H9 (cell line): ENCODE measurements at regions not wholly inside any gene's neighbourhood (a gene's known extent, or its start where the extent isn't known, plus 50 kb on each side); places are given as distances from the start of the nearest gene placed in this dataset.

ENCODE experiments used
- DNase-seq: peaks from one replicate; pipeline ENCODE4 v3.0.0-alpha.2; 2017
- H2AFZ ChIP-seq: one replicate; pipeline ENCODE4 v1.6.1; 2013; ENCODE audit warnings: mild to moderate bottlenecking, low read length, control low read depth, moderate library complexity
- H2AK5ac ChIP-seq: 2 replicates; pipeline ENCODE4 v1.6.1; 2013; ENCODE audit warnings: low read length, control low read depth, mixed read lengths; ENCODE audit not compliant: insufficient read length
- H2BK120ac ChIP-seq: one replicate; pipeline ENCODE4 v1.6.1; 2013; ENCODE audit warnings: low read depth, mild to moderate bottlenecking, low read length, control low read depth, inconsistent platforms; ENCODE audit not compliant: poor library complexity, severe bottlenecking
- H2BK12ac ChIP-seq: 2 replicates; pipeline ENCODE4 v1.6.1; 2013; ENCODE audit warnings: low read length, control low read depth, mixed read lengths, low read depth; ENCODE audit not compliant: insufficient read length
- H2BK15ac ChIP-seq: 2 replicates; pipeline ENCODE4 v1.6.1; 2013; ENCODE audit warnings: low read depth, low read length, control low read depth
- H2BK20ac ChIP-seq: one replicate; pipeline ENCODE4 v1.6.1; 2013; ENCODE audit warnings: low read depth, mild to moderate bottlenecking, low read length, control low read depth, inconsistent platforms; ENCODE audit not compliant: poor library complexity, severe bottlenecking
- H2BK5ac ChIP-seq: 2 replicates; pipeline ENCODE4 v1.6.1; 2013; ENCODE audit warnings: low read length, control low read depth, mixed read lengths; ENCODE audit not compliant: insufficient read length
- H3K14ac ChIP-seq: 2 replicates; pipeline ENCODE4 v1.6.1; 2013; ENCODE audit warnings: low read length, control low read depth; ENCODE audit not compliant: insufficient read depth
- H3K18ac ChIP-seq: 2 replicates; pipeline ENCODE4 v1.6.1; 2013; ENCODE audit warnings: low read depth, mild to moderate bottlenecking, mixed read lengths, low read length, control low read depth; ENCODE audit not compliant: insufficient read length
- H3K23ac ChIP-seq: 2 replicates; pipeline ENCODE4 v1.6.1; 2013; ENCODE audit warnings: low read length, control low read depth, mixed read lengths, low read depth; ENCODE audit not compliant: insufficient read length
- H3K23me2 ChIP-seq: 2 replicates; pipeline ENCODE4 v1.6.1; 2013; ENCODE audit warnings: low read depth, mild to moderate bottlenecking, mixed read lengths, low read length, control low read depth; ENCODE audit not compliant: insufficient read length, poor library complexity, severe bottlenecking
- H3K27ac ChIP-seq: 2 replicates; pipeline ENCODE4 v1.5.1; 2013; ENCODE audit warnings: low read length, control low read depth, mixed read lengths, low read depth; ENCODE audit not compliant: insufficient read length
- H3K27me3 ChIP-seq: 2 replicates; pipeline ENCODE4 v1.6.1; 2013; ENCODE audit warnings: low read length, control low read depth, inconsistent platforms; ENCODE audit not compliant: insufficient read depth
- H3K4ac ChIP-seq: 2 replicates; pipeline ENCODE4 v1.6.1; 2013; ENCODE audit warnings: low read depth, mild to moderate bottlenecking, control low read depth, inconsistent platforms, low read length, moderate library complexity
- H3K4me1 ChIP-seq: 2 replicates; pipeline ENCODE4 v1.6.1; 2013; ENCODE audit warnings: low read length, control low read depth, inconsistent platforms; ENCODE audit not compliant: insufficient read depth
- H3K4me2 ChIP-seq: 2 replicates; pipeline ENCODE4 v1.6.1; 2013; ENCODE audit warnings: low read length, control low read depth, mixed read lengths; ENCODE audit not compliant: insufficient read length, insufficient read depth
- H3K56ac ChIP-seq: 2 replicates; pipeline ENCODE4 v1.6.1; 2013; ENCODE audit warnings: low read depth, mild to moderate bottlenecking, mixed read lengths, low read length, control low read depth; ENCODE audit not compliant: insufficient read length
- H3K79me1 ChIP-seq: 2 replicates; pipeline ENCODE4 v1.6.1; 2013; ENCODE audit warnings: low read depth, mild to moderate bottlenecking, moderate library complexity, low read length, control low read depth, inconsistent platforms; ENCODE audit not compliant: insufficient read depth, poor library complexity, severe bottlenecking
- H3K79me2 ChIP-seq: 2 replicates; pipeline ENCODE4 v1.6.1; 2013; ENCODE audit warnings: low read length, control low read depth, inconsistent platforms; ENCODE audit not compliant: insufficient read depth
- H3K9ac ChIP-seq: 2 replicates; pipeline ENCODE4 v1.6.1; 2013; ENCODE audit warnings: low read length, control low read depth, mixed read lengths; ENCODE audit not compliant: insufficient read length; ENCODE audit errors: extremely low read depth
- H3K9me3 ChIP-seq: one replicate; pipeline ENCODE4 v1.6.1; 2013; ENCODE audit warnings: low read depth, low read length, inconsistent platforms; ENCODE audit not compliant: control insufficient read depth
- H3T11ph ChIP-seq: one replicate; pipeline ENCODE4 v1.6.1; 2013; ENCODE audit warnings: mild to moderate bottlenecking, low read length, control low read depth, inconsistent platforms
- H4K20me1 ChIP-seq: one replicate; pipeline ENCODE4 v1.6.1; 2013; ENCODE audit not compliant: control insufficient read depth, insufficient read length, insufficient read depth
- H4K5ac ChIP-seq: 2 replicates; pipeline ENCODE4 v1.6.1; 2013; ENCODE audit warnings: low read depth, mild to moderate bottlenecking, mixed read lengths, low read length, control low read depth; ENCODE audit not compliant: insufficient read length
- H4K8ac ChIP-seq: replicated peaks from 2 replicates; pipeline ENCODE4 v1.6.1; 2013; ENCODE audit warnings: low read length, control low read depth, mixed read lengths, low read depth; ENCODE audit not compliant: insufficient read length
- H4K91ac ChIP-seq: 2 replicates; pipeline ENCODE4 v1.6.1; 2013; ENCODE audit warnings: low read depth, mild to moderate bottlenecking, moderate library complexity, mixed read lengths, low read length, control low read depth; ENCODE audit not compliant: insufficient read length
- H3K27ac Mint-ChIP-seq, 3 experiments: 2 replicates in 2 of 3; 3 replicates in 1 of 3; pipeline ENCODE4 v1.8.0; 2020 to 2021; ENCODE audit warnings: mixed read lengths in 3 of 3, mild to moderate bottlenecking in 1 of 3, moderate library complexity in 1 of 3
- H3K27me3 Mint-ChIP-seq: 2 replicates; pipeline ENCODE4 v1.8.0; 2021; ENCODE audit warnings: low read depth, mild to moderate bottlenecking, moderate library complexity, mixed read lengths
- H3K36me3 Mint-ChIP-seq, 3 experiments: 2 replicates in 2 of 3; 3 replicates in 1 of 3; pipeline ENCODE4 v1.8.0; 2020 to 2021; ENCODE audit warnings: low read depth in 3 of 3, mixed read lengths in 3 of 3; ENCODE audit not compliant: insufficient read depth in 1 of 3
- H3K4me1 Mint-ChIP-seq, 2 experiments: 2 replicates each; pipeline ENCODE4 v1.8.0; 2020; ENCODE audit warnings: mixed read lengths in 2 of 2
- H3K4me3 Mint-ChIP-seq, 2 experiments: 2 replicates in 1 of 2; 3 replicates in 1 of 2; pipeline ENCODE4 v1.8.0; 2020 to 2021; ENCODE audit warnings: mild to moderate bottlenecking in 2 of 2, mixed read lengths in 2 of 2, moderate library complexity in 1 of 2
- H3K9me3 Mint-ChIP-seq, 2 experiments: 2 replicates in 1 of 2; 3 replicates in 1 of 2; pipeline ENCODE4 v1.8.0; 2020; ENCODE audit warnings: mild to moderate bottlenecking in 2 of 2, mixed read lengths in 2 of 2, moderate library complexity in 1 of 2
- CTCF ChIP-seq: fragments of 200-600 bp; sonication (generic); conservative IDR thresholded peaks from 3 replicates; pipeline ENCODE4 v1.8.0; 2021; ENCODE audit warnings: antibody characterized with exemption, mild to moderate bottlenecking
- WGBS: extraction: QIAGEN DNeasy Blood & Tissue Kit; methylation state at CpG from one replicate; pipeline ENCODE4 v1.1.7; 2013; ENCODE audit warnings: missing lambda C conversion rate, low lambda C conversion rate, mixed read lengths; ENCODE audit not compliant: insufficient read length; ENCODE audit errors: extremely low coverage; 5-methylcytosine and 5-hydroxymethylcytosine counted together

GRCh38 chr3:189568961-189569360 lies 62.2 kb upstream of the TP63 start:
- H3K27ac Mint-ChIP-seq = no peak overlapping the region
- Histone ChIP-seq H3K79me2 (no peaks in the 10 kb centered on the region), H4K20me1 (no peaks in the 10 kb centered on the region), H3T11ph (no peak overlapping the region), H3K4me1 (no peaks in the 10 kb centered on the region), H3K27me3 (no peaks in the 10 kb centered on the region), H4K91ac (no peak overlapping the region), H3K9ac (no peak overlapping the region), H3K18ac (no peak overlapping the region), H4K8ac (no peak overlapping the region), H3K79me1 (no peaks in the 10 kb centered on the region), H2BK15ac (no peak overlapping the region), H2BK5ac (no peak overlapping the region), H2AFZ (no peak overlapping the region), H3K27ac (no peak overlapping the region), H3K4ac (no peak overlapping the region), H2BK12ac (no peak overlapping the region), H3K23me2 (no peaks in the 10 kb centered on the region), H3K4me2 (no peak overlapping the region), H3K23ac (no peak overlapping the region), H2AK5ac (no peak overlapping the region), H3K14ac (no peak overlapping the region), H3K9me3 (no peaks in the 10 kb centered on the region), H2BK20ac (no peak overlapping the region), H4K5ac (no peak overlapping the region), H3K56ac (no peak overlapping the region), H2BK120ac (no peak overlapping the region)
- H3K4me1 Mint-ChIP-seq = peaks cover 0 to under 1% of the 10 kb centered on the region in 2 experiments; a peak in 1 of 4 replicates
- no peak for TF ChIP-seq CTCF
- no CpG with 5 or more reads among the region's 4 CpGs for WGBS
- DNase-seq = no peak
- no peaks in the 10 kb centered on the region for H3K27me3 Mint-ChIP-seq
- H3K36me3 Mint-ChIP-seq = no peaks in the 10 kb centered on the region
- H3K9me3 Mint-ChIP-seq = no peaks in the 10 kb centered on the region
- H3K4me3 Mint-ChIP-seq = no peak overlapping the region
